ENCODE measurements at regions not wholly inside any gene's neighbourhood (a gene's known extent, or its start where the extent isn't known, plus 50 kb on each side); places are given as distances from the start of the nearest gene placed in this dataset.

DNA sequence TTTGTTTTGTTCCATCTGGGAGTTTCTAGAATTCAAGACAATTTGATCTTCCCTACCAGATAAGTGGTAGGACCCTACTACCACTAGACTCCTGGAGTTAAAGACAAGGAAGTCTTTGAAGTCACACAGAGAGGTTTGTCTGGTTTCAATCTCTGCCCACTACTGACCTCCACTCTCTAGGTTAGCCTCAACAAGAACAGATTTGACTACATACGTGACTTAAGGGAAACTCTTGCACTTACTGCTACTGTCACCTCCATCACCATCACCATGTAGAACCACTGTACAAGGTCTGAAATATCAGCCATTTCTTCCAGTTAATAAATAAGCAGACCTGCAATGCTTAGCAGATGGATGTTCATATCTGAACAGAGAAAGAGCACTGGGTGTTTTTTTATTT lies 148.3 kb upstream of the ARHGEF26 start:
- TF ChIP-seq POLR2A (IDR thresholded peaks at IDR 0.05) = no peak
- TF ChIP-seq POLR2AphosphoS5 (IDR thresholded peaks at IDR 0.05) = no peak
- TF ChIP-seq, protein P1, sequence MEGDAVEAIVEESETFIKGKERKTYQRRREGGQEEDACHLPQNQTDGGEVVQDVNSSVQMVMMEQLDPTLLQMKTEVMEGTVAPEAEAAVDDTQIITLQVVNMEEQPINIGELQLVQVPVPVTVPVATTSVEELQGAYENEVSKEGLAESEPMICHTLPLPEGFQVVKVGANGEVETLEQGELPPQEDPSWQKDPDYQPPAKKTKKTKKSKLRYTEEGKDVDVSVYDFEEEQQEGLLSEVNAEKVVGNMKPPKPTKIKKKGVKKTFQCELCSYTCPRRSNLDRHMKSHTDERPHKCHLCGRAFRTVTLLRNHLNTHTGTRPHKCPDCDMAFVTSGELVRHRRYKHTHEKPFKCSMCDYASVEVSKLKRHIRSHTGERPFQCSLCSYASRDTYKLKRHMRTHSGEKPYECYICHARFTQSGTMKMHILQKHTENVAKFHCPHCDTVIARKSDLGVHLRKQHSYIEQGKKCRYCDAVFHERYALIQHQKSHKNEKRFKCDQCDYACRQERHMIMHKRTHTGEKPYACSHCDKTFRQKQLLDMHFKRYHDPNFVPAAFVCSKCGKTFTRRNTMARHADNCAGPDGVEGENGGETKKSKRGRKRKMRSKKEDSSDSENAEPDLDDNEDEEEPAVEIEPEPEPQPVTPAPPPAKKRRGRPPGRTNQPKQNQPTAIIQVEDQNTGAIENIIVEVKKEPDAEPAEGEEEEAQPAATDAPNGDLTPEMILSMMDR (IDR thresholded peaks at IDR 0.05 in 8 of 11, conservative IDR thresholded peaks at IDR 0.05 in 3 of 11) = no peak
- no peaks in the 10 kb centered on the region for H3K36me3 ChIP-seq
- WGBS, 5 donors = 73 to 81% (median 77%) methylated on average over 1 of the region's 1 CpG

DNA sequence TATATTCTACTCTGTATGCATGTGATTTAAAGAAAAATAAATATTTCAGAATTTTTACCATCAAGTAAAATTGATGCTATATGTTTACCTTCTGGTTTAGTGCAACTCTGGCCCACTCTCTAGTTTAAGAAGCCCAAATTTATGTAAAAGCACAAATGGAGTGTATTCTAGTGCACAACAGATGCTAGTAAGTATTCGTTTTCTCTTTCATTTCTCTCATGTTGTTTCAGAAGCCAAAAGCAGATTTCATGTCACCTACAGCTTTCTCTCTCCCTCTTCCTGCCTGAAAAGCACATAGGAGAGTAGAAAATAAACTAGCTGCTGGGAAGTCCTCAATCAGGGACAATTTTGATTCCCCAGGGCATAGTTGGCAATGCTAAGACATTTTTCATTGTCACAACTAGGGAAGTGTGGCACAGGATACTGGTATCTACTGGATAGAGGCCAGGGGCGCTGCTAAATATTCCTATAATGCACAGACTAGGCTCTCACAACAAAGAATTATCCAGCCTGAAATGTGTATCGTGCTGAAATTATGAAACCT lies 147.4 kb upstream of the ARHGEF26 start:
- WGBS, 5 donors = 51 to 66% (median 60%) methylated on average over 3 of the region's 3 CpGs

More for the DNA sequence above, 148.3 kb upstream of the ARHGEF26 start:
- H3K27ac ChIP-seq = no peak overlapping the region
- H3K9me3 ChIP-seq = no peaks in the 10 kb centered on the region
- H3K27me3 ChIP-seq (replicated peaks in 1 of 7) = no peaks in the 10 kb centered on the region
- no peak for DNase-seq
- H3K4me3 ChIP-seq = no peak overlapping the region
- H3K4me1 ChIP-seq = no peaks in the 10 kb centered on the region
- intact Hi-C loops (cut with DNase I; ENCODE audit: low total_unique reads) = no loop called here

DNA sequence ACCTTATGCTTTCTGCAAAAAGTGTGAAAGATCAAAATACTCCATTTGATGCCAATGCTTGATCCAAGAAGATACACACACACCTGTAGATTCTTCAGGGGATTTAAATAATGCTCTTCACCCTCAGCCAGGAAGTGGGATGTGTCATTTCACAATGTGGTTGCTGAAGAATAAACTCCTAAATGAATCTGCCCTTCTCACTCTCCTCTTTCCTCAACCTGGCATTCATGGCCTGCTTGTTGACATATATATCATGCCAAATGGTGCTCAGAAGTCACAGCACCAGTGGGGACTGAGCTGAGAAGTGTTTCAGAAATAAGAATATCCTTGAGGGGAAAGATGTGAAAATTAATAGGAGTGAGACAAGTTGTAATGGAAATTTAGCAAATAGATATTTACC lies 146.6 kb upstream of the ARHGEF26 start:
- Histone ChIP-seq H3K27me3 (replicated peaks in 1 of 7) (no peaks in the 10 kb centered on the region), H3K36me3 (no peaks in the 10 kb centered on the region), H3K4me1 (no peaks in the 10 kb centered on the region), H3K9me3 (no peaks in the 10 kb centered on the region), H3K27ac (no peak overlapping the region), H3K4me3 (no peak overlapping the region)
- TF ChIP-seq, protein P1 (IDR thresholded peaks at IDR 0.05 in 8 of 11, conservative IDR thresholded peaks at IDR 0.05 in 3 of 11) = no peak
- TF ChIP-seq POLR2A (IDR thresholded peaks at IDR 0.05) (no peak), POLR2AphosphoS5 (IDR thresholded peaks at IDR 0.05) (no peak)
- intact Hi-C loops (cut with DNase I; ENCODE audit: low total_unique reads) = no loop called here
- no peak for DNase-seq

More for the DNA sequence above, 147.4 kb upstream of the ARHGEF26 start:
- DNase-seq = no peak
- Histone ChIP-seq H3K4me1 (no peaks in the 10 kb centered on the region), H3K27me3 (replicated peaks in 1 of 7) (no peaks in the 10 kb centered on the region), H3K9me3 (no peaks in the 10 kb centered on the region), H3K27ac (no peak overlapping the region), H3K4me3 (no peak overlapping the region), H3K36me3 (no peaks in the 10 kb centered on the region)
- intact Hi-C loops (cut with DNase I; ENCODE audit: low total_unique reads) = no loop called here
- TF ChIP-seq POLR2A (IDR thresholded peaks at IDR 0.05) (no peak), POLR2AphosphoS5 (IDR thresholded peaks at IDR 0.05) (no peak)
- TF ChIP-seq, protein P1 (IDR thresholded peaks at IDR 0.05 in 8 of 11, conservative IDR thresholded peaks at IDR 0.05 in 3 of 11) = no peak

DNA sequence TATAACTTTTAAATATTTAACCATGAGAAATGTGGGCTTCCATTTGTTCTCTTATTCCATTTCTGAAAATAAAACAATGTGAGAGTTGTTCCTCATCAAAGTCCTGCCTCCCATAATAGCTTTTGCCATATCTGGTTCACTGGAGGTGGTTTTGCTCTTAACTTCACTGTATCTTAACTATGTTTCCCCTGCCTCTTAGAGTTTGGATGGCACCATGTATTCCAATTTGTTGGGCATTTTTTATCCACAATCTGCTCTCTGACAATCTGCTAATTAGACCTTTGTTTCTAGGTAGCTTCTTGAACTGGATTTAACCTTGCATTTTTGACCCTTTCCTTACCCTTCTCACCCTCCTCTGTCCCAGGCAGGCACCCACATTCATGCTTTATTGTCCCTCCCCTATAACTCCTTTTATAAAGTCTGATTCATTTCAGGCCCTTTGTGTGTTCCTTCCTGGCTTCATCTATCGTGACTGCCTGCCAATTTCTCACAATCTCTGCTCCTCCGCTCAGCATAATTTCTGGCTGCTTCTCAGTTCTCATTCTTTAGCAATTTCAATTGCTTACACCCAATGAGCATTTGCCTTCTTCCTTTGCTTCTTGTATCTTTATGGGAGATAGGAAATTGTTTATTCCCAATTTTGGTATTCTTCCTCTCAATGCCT lies 144.2 kb upstream of the ARHGEF26 start:
- Histone ChIP-seq H3K4me1 (no peaks in the 10 kb centered on the region), H3K27me3 (replicated peaks in 1 of 7) (no peaks in the 10 kb centered on the region), H3K36me3 (no peaks in the 10 kb centered on the region), H3K27ac (no peak overlapping the region), H3K4me3 (no peak overlapping the region), H3K9me3 (no peaks in the 10 kb centered on the region)
- DNase-seq = no peak
- 53 to 72% (median 67%) methylated on average over 2 of the region's 2 CpGs for WGBS, 5 donors
- TF ChIP-seq, protein P1 (IDR thresholded peaks at IDR 0.05 in 8 of 11, conservative IDR thresholded peaks at IDR 0.05 in 3 of 11) = no peak
- TF ChIP-seq POLR2AphosphoS5 (IDR thresholded peaks at IDR 0.05) = no peak
- TF ChIP-seq POLR2A (IDR thresholded peaks at IDR 0.05) = no peak
- intact Hi-C loops (cut with DNase I; ENCODE audit: low total_unique reads) = no loop called here

All from spleen (tissue), 11 donors.